ENCODE measurements at regions not wholly inside any gene's neighbourhood (a gene's known extent, or its start where the extent isn't known, plus 50 kb on each side); places are given as distances from the start of the nearest gene placed in this dataset.

GRCh38 chr11:57901756-57902155, 121.9 kb upstream of the OR9Q1 start:
- TF ChIP-seq EZH2 (IDR thresholded peaks at IDR 0.05; ENCODE audit: insufficient read depth, poor library complexity, severe bottlenecking) (no peak), EZH2phosphoT487 (IDR thresholded peaks at IDR 0.05; ENCODE audit: insufficient read depth, low read depth) (no peak)

Measured in GM23248 (cell line).